ENCODE measurements at regions not wholly inside any gene's neighbourhood (a gene's known extent, or its start where the extent isn't known, plus 50 kb on each side); places are given as distances from the start of the nearest gene placed in this dataset.

GRCh38 chr3:56894881-56895431 is 93.2 kb upstream of the ARHGEF3 start:
- CTCF ChIA-PET: no interaction called here
- Histone ChIP-seq H3K27me3 (ENCODE audit: insufficient read depth, low read depth) (no peaks in the 10 kb centered on the region), H3K36me3 (ENCODE audit: low read depth) (no peaks in the 10 kb centered on the region), H3K79me2 (ENCODE audit: low read depth) (no peaks in the 10 kb centered on the region), H3K27ac (no peak overlapping the region), H3K9me3 (ENCODE audit: insufficient read depth, low read depth) (no peaks in the 10 kb centered on the region), H3K4me2 (no peak overlapping the region), H3F3A (ENCODE audit: insufficient read depth, low read depth) (no peaks in the 10 kb centered on the region), H2AFZ (no peak overlapping the region), H4K20me1 (ENCODE audit: insufficient read depth) (no peaks in the 10 kb centered on the region), H3K9me2 (ENCODE audit: insufficient read depth) (no peaks in the 10 kb centered on the region), H3K4me1 (replicated peaks; ENCODE audit: insufficient read depth) (no peaks in the 10 kb centered on the region), H3K4me3 (no peak overlapping the region)
- TF ChIP-seq CTCF (conservative IDR thresholded peaks at IDR 0.05): no peak
- TF ChIP-seq EZH2 (IDR thresholded peaks at IDR 0.05; ENCODE audit: low read depth): no peak
- DNase-seq: no peak
- POLR2A ChIA-PET (ENCODE audit: unreplicated experiment): no interaction called here
- no TSS peak for BruUV-seq (replicated peaks)
- intact Hi-C loops (cut with micrococcal nuclease; ENCODE audit: unreplicated experiment): no loop called here

GRCh38 chr3:56890448-56891091 is 88.8 kb upstream of the ARHGEF3 start:
- intact Hi-C loops (cut with micrococcal nuclease; ENCODE audit: unreplicated experiment): no loop called here
- DNase-seq: no peak
- Histone ChIP-seq H3F3A (ENCODE audit: insufficient read depth, low read depth) (no peaks in the 10 kb centered on the region), H2AFZ (no peak overlapping the region), H4K20me1 (ENCODE audit: insufficient read depth) (no peaks in the 10 kb centered on the region), H3K9me3 (ENCODE audit: insufficient read depth, low read depth) (no peaks in the 10 kb centered on the region), H3K36me3 (ENCODE audit: low read depth) (no peaks in the 10 kb centered on the region), H3K4me1 (replicated peaks; ENCODE audit: insufficient read depth) (no peaks in the 10 kb centered on the region), H3K79me2 (ENCODE audit: low read depth) (no peaks in the 10 kb centered on the region), H3K4me2 (no peak overlapping the region), H3K27ac (no peak overlapping the region), H3K9me2 (ENCODE audit: insufficient read depth) (no peaks in the 10 kb centered on the region), H3K27me3 (ENCODE audit: insufficient read depth, low read depth) (no peaks in the 10 kb centered on the region), H3K4me3 (no peak overlapping the region)
- no TSS peak for BruUV-seq (replicated peaks)
- POLR2A ChIA-PET (ENCODE audit: unreplicated experiment): no interaction called here
- no peak for TF ChIP-seq CTCF (conservative IDR thresholded peaks at IDR 0.05)
- CTCF ChIA-PET: no interaction called here

- DNase-seq: no peak
- CTCF ChIA-PET: no interaction called here
- Histone ChIP-seq H3K4me1 (replicated peaks; ENCODE audit: insufficient read depth) (no peaks in the 10 kb centered on the region), H3F3A (ENCODE audit: insufficient read depth, low read depth) (no peaks in the 10 kb centered on the region), H3K9me2 (ENCODE audit: insufficient read depth) (no peaks in the 10 kb centered on the region), H3K4me3 (no peak overlapping the region), H2AFZ (no peak overlapping the region), H3K4me2 (no peak overlapping the region), H3K27me3 (ENCODE audit: insufficient read depth, low read depth) (no peaks in the 10 kb centered on the region), H4K20me1 (ENCODE audit: insufficient read depth) (no peaks in the 10 kb centered on the region), H3K79me2 (ENCODE audit: low read depth) (no peaks in the 10 kb centered on the region), H3K9me3 (ENCODE audit: insufficient read depth, low read depth) (no peaks in the 10 kb centered on the region), H3K36me3 (ENCODE audit: low read depth) (no peaks in the 10 kb centered on the region), H3K27ac (no peak overlapping the region)
- intact Hi-C loops (cut with micrococcal nuclease; ENCODE audit: unreplicated experiment): no loop called here
- no peak for TF ChIP-seq CTCF (conservative IDR thresholded peaks at IDR 0.05)
- TF ChIP-seq EZH2 (IDR thresholded peaks at IDR 0.05; ENCODE audit: low read depth): no peak
- POLR2A ChIA-PET (ENCODE audit: unreplicated experiment): no interaction called here
- BruUV-seq (replicated peaks): no TSS peak
Observed at GRCh38 chr3:56889131-56889530, 87.4 kb upstream of the ARHGEF3 start.
